ENCODE measurements at regions not wholly inside any gene's neighbourhood (a gene's known extent, or its start where the extent isn't known, plus 50 kb on each side); places are given as distances from the start of the nearest gene placed in this dataset.
A peak's percentile ranks its signal among the peaks of the same experiment; 100 is the strongest.

- DNase-seq (ENCODE audit: low spot score) = peak; percentile 20
Measured at GRCh38 chr13:40476175-40476958, 190.1 kb downstream of the FOXO1 start.

- DNase-seq (ENCODE audit: low spot score) = no peak
Measured at GRCh38 chr13:40477623-40478608, 188.5 kb downstream of the FOXO1 start.

- no peak for DNase-seq (ENCODE audit: low spot score)
Measured at GRCh38 chr13:40478775-40479174, 187.7 kb downstream of the FOXO1 start.

- no peak for DNase-seq (ENCODE audit: low spot score)
Measured at GRCh38 chr13:40479196-40479845, 187.1 kb downstream of the FOXO1 start.

GRCh38 chr13:40480012-40480914 lies 186.2 kb downstream of the FOXO1 start:
- no peak for DNase-seq (ENCODE audit: low spot score)

- no peak for DNase-seq (ENCODE audit: low spot score)
Measured at GRCh38 chr13:40480915-40481516, 185.4 kb downstream of the FOXO1 start.

GRCh38 chr13:40483601-40484000 lies 182.8 kb downstream of the FOXO1 start:
- DNase-seq (ENCODE audit: low spot score) = no peak

- no peak for DNase-seq (ENCODE audit: low spot score)
Measured at GRCh38 chr13:40484101-40484800, 182.2 kb downstream of the FOXO1 start.

- DNase-seq (ENCODE audit: low spot score) = no peak
Measured at GRCh38 chr13:40484974-40485373, 181.5 kb downstream of the FOXO1 start.

GRCh38 chr13:40485611-40486517 lies 180.6 kb downstream of the FOXO1 start:
- no peak for DNase-seq (ENCODE audit: low spot score)

- DNase-seq (ENCODE audit: low spot score) = no peak
Measured at GRCh38 chr13:40486518-40487163, 179.8 kb downstream of the FOXO1 start.

- no peak for DNase-seq (ENCODE audit: low spot score)
Measured at GRCh38 chr13:40488869-40489391, 177.5 kb downstream of the FOXO1 start.

- DNase-seq (ENCODE audit: low spot score) = no peak
Measured at GRCh38 chr13:40490086-40490758, 176.2 kb downstream of the FOXO1 start.

GRCh38 chr13:40492511-40492910 lies 173.9 kb downstream of the FOXO1 start:
- no peak for DNase-seq (ENCODE audit: low spot score)

- no peak for DNase-seq (ENCODE audit: low spot score)
Measured at GRCh38 chr13:40494513-40494912, 171.9 kb downstream of the FOXO1 start.

- no peak for DNase-seq (ENCODE audit: low spot score)
Measured at GRCh38 chr13:40494946-40495620, 171.4 kb downstream of the FOXO1 start.

- DNase-seq (ENCODE audit: low spot score) = no peak
Measured at GRCh38 chr13:40495621-40496001, 170.8 kb downstream of the FOXO1 start.
